Activated naive CD4-positive, alpha-beta T cell treated with anti-CD3 and anti-CD28 coated beads, Interleukin-2, amount 50 U/mL, for 72 hours (primary cell): ENCODE measurements at regions not wholly inside any gene's neighbourhood (a gene's known extent, or its start where the extent isn't known, plus 50 kb on each side); places are given as distances from the start of the nearest gene placed in this dataset.

Source experiments
- ATAC-seq, 2 donors: fragments of 150-1000 bp; cut with Tn5 transposase; 2 replicates each; pipeline ENCODE4 v1.10.0; 2021; ENCODE audit warnings: mild to moderate bottlenecking in 2 of 2, moderate library complexity in 2 of 2
- DNase-seq, 2 donors: peaks; one replicate each; pipeline ENCODE4 v3.0.0; 2021 to 2022; ENCODE audit warnings: low spot score in 2 of 2
- H3K27ac Mint-ChIP-seq, 2 donors: one replicate each; pipeline ENCODE4 v1.8.0; 2022; ENCODE audit warnings: mild to moderate bottlenecking in 2 of 2, mixed read lengths in 2 of 2
- H3K36me3 Mint-ChIP-seq, 2 donors: one replicate each; pipeline ENCODE4 v1.8.0; 2022; ENCODE audit warnings: mixed read lengths in 2 of 2
- H3K9me3 Mint-ChIP-seq, 2 donors: one replicate each; pipeline ENCODE4 v1.8.0; 2022; ENCODE audit warnings: mixed read lengths in 2 of 2

GRCh38 chr2:8569332-8569930, 112.4 kb upstream of the ID2 start:
- no peak overlapping the region for H3K27ac Mint-ChIP-seq
- DNase-seq (no peak), ATAC-seq (no peak)
- H3K36me3 Mint-ChIP-seq = no peaks in the 10 kb centered on the region
- H3K9me3 Mint-ChIP-seq = no peaks in the 10 kb centered on the region

DNA sequence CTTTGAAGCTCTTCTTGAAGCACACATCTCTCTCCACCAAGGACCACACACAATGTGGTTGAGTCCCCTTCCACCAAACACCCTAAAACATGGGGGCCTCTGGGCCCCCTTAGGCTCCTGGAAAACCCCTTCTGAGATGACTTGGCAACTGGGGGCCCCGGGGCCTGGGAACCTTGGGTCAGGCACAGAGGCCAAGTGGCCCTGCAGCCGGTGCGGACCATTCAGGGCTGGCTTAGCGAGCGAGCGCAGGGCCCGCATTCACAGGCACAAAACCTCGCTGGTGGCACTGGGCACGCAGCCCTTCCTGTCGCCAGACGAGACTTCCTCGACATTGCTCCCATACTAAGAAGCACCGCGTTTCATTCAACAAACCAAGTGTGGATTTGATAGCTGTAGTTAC, 111.2 kb upstream of the ID2 start:
- no peak overlapping the region for H3K27ac Mint-ChIP-seq
- no peak for ATAC-seq
- no peaks in the 10 kb centered on the region for H3K9me3 Mint-ChIP-seq
- H3K36me3 Mint-ChIP-seq = no peaks in the 10 kb centered on the region
- no peak for DNase-seq

DNA sequence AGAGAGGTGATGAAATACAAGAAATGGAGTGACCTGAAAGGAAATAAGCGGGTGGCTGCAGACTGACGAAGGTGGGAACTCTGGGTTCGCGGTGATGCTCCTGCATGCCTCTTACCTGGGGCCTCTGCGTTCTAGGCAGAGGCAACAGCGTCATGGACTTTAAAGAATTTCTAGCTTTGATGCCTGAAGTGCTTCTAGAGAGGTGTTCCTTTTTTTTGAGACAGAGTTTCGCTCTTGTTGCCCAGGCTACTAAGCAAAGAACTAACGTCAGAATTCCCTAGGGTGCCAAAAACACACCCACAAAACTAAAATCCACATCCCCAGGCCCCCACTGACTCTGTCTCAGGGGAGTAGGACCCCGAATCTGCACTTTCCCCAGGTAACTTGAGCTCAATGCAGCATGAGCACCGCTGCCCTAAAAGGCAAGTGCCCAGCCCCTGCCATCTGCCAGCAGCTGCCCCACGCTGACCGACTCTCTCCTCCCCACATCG, 110.5 kb upstream of the ID2 start:
- no peak overlapping the region for H3K27ac Mint-ChIP-seq
- no peaks in the 10 kb centered on the region for H3K36me3 Mint-ChIP-seq
- no peak for DNase-seq
- no peaks in the 10 kb centered on the region for H3K9me3 Mint-ChIP-seq
- ATAC-seq = no peak

DNA sequence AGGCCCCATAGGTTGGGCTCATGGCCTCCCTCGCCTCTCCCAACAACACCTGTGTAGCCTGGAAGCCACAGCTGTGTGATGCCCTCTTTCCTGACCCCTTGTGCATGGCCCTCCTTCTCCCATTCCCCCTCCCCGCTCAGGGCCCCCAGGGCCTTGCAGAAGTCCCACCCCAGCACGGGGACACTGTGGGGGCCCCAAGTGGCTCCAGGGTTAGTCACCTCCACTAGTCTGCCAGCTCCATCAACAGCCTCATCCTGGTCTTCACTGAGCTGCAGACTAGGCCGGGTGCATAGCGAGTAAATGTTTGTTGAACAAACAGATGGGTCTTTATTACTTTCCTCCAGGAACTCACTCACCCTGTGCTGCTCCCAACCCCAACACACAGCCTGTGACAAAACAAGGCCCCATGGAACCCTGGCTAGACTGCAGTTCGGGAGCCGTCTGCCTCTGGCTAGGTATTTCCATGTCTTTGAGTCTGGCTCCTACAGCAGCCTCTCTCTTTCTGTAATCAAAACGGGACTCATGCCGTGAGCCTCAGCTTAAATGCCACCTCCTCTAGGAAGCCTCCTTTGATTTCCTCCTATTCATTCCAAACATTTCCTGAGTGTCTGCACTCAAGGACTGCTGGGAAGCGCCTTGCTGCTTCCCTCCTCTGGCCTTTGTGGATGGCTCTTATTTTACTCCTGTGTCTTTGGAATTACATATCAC, 109.9 kb upstream of the ID2 start:
- H3K27ac Mint-ChIP-seq = no peak overlapping the region
- ATAC-seq (no peak), DNase-seq (no peak)
- H3K9me3 Mint-ChIP-seq = no peaks in the 10 kb centered on the region
- no peaks in the 10 kb centered on the region for H3K36me3 Mint-ChIP-seq

- no peaks in the 10 kb centered on the region for H3K9me3 Mint-ChIP-seq
- ATAC-seq = no peak
- no peaks in the 10 kb centered on the region for H3K36me3 Mint-ChIP-seq
- H3K27ac Mint-ChIP-seq = no peak overlapping the region
- DNase-seq = no peak
Measured at GRCh38 chr2:8572712-8573233, 109.1 kb upstream of the ID2 start.

DNA sequence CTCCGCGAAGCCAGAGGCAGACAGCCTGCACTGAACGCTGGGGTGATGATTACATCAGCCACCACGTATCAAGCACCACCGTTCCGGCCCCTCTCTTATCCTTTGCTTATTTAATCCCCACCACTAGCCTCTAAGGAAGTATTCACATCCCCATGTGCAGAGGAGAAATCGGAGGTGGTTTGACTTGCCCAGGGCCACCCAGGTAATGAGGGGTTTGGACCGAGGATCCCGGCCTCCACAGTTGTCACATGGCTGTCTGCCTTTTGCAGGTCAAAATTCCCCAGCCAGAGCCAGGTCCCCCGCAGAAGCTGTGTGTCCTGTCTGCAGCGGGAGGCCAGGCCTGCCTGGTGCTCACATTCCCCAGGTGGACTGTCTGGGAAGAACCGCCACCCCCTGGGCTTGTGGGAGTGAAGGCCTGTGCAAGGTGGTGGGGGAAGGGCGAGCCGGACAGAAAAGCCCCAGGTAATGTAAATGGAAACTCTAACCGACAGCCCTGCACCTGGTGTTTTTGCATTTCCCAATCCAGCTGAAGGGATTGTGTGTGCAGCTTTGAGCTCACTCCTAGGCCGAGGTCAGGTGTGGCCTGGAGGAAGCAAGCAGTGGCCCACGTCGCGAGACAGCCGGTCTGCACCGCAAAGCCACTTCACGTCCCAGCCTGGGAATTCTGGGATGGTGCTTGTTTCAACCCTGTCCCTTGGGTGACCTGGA, 108.5 kb upstream of the ID2 start:
- Mint-ChIP-seq H3K27ac (no peak overlapping the region), H3K9me3 (no peaks in the 10 kb centered on the region), H3K36me3 (no peaks in the 10 kb centered on the region)
- ATAC-seq (no peak), DNase-seq (no peak)

DNA sequence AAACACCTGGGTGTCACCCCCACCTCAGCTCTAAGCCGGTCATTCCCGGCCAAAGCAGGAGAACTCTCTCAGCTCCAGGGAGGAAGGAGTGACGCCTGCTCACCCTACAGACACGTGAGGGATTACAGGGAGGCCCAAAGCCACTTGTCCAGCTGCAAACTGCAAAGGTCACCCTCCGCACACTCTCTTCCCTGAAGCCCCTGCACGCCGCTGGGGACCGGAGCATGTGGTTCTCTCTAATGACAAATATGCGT, 108.0 kb upstream of the ID2 start:
- Mint-ChIP-seq H3K36me3 (no peaks in the 10 kb centered on the region), H3K27ac (no peak overlapping the region), H3K9me3 (no peaks in the 10 kb centered on the region)
- no peak for ATAC-seq
- DNase-seq = no peak

DNA sequence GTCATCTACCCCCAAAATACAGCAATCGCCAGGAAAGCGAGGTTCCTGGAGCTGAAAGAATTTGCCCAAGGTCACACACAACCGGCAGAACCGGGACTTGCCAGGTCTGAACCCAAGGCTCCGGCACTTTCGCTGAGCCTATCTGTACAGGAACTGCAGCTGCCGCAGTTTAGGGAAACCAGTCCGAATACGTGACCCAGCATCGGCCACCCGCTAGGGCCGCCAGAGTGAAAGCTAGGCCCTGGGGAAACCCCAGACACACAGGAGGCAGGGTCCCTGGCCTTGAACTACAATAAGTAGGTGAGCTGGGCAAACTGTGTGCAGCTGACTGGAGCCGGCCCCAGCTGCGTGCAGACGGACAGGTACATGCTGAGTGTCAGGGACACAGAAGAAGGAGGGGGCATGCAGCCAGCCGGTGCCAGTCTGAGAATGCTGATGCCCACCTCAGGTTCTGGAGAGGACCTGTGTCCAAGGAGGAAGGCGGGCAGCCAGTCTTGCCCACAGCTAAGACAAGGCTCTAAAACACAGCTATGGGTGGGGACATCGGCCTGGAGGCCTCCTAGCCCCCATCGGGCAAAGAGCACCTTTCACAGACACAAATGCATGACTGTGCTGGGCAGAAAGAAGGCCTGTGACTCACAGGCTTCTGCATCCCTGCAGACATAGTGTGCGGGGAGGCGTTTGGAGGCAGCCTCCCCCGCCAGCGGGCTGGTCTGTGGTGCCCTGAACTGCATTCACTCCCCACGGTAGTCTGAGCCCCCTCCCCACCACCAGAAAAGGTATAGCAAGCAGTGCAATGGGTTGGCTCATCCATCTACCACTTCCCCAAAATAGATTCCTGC, 107.4 kb upstream of the ID2 start:
- H3K36me3 Mint-ChIP-seq = no peaks in the 10 kb centered on the region
- no peaks in the 10 kb centered on the region for H3K9me3 Mint-ChIP-seq
- DNase-seq = no peak

DNA sequence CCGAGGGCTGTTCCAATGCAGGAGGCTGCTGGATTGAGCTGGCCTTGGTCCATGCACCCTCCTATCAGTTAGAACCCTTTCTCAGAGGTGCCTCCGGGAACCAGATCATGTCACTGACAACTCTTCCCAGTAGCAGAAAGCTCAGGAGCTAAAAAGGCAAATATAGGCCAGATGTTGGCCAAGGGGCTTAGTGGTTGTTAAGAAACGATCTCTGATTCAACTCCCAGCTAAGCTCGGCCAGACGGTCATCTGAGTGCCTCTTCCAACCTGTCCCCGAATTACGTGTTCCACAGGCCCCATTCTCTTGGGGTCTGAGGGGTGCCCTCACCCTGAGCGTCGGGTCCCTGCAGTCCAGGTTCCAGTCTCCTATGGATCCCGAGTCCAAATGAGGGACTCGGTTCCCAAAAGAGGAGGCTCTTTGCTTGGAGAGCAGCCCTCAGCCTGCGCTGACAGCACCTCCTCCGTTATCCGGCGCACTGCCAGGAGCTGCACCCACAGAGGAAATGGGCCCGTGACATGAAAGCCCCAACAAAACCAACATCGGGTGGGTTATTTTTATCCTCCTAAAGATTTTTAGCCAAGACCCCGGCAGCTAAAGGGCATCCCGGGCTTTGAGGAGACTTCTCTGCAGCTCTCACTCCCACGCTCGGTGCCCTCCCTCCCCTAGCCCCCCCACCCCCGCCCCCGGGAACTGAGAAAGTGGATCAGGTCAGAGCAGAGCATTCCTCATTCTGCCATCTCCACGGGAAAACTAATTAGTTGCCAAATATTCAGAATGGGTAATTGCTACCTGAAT, 106.6 kb upstream of the ID2 start:
- Mint-ChIP-seq H3K9me3 (no peaks in the 10 kb centered on the region), H3K36me3 (no peaks in the 10 kb centered on the region), H3K27ac (peak overlapping the region in 1 of 2 donors; percentile 78)
- ATAC-seq (peak; percentile 30 to 32), DNase-seq (peak in 1 of 2 donors; percentile 41)

More for the DNA sequence above, 107.4 kb upstream of the ID2 start:
- no peak for ATAC-seq
- H3K27ac Mint-ChIP-seq = peak overlapping the region in 1 of 2 donors; percentile 42

DNA sequence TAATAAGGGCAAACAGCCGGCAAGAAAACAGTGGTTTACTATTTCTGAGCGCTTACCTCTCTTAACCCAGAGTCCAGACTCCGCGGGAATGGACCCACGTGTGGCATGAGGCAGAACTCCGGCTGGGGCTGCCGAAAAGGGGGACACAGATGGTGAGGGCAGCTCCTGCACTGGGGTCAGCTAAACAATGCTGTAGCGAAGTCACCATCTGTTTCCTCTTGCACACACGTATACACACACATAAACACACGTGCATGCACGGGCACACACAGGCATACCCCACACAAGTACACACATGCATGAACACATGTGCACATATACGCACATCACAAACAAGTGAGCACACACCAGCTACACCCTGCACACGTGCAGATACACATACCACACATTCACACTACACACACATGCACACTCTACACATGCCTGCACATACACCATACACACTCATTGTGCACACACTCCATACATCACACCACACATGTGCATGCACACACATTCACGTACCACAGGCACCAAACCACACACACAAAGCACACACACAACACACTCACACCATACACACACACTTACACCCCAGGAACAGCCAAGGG, 105.9 kb upstream of the ID2 start:
- no peak for DNase-seq
- Mint-ChIP-seq H3K36me3 (no peaks in the 10 kb centered on the region), H3K27ac (peak overlapping the region in 1 of 2 donors; percentile 78), H3K9me3 (no peaks in the 10 kb centered on the region)
- ATAC-seq = no peak

GRCh38 chr2:8576525-8577167, 105.2 kb upstream of the ID2 start:
- DNase-seq (no peak), ATAC-seq (peak in 1 of 2 donors; percentile 79)
- no peaks in the 10 kb centered on the region for H3K9me3 Mint-ChIP-seq
- H3K27ac Mint-ChIP-seq = peak overlapping the region in 1 of 2 donors; percentile 78
- no peaks in the 10 kb centered on the region for H3K36me3 Mint-ChIP-seq

DNA sequence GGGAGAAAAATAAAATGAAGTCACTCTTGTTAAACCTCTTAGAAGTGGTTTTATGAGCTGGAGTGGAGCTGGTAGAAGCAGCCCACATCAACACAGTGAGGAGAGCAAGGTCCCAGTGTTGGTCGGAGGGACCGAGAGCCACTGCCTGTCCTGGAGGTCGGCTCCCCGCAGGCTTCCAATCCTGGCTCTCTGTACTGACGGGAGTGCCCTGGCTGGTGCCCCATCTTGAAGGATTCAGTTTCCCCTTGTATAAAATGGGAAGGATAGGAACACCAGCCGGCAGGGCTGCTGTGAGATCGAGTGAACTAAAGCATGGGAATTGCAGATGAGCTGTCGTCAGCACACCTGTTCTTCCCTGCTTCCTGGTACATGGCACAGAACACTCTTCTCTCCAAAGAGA, 104.3 kb upstream of the ID2 start:
- no peak for DNase-seq
- Mint-ChIP-seq H3K9me3 (no peaks in the 10 kb centered on the region), H3K36me3 (no peaks in the 10 kb centered on the region), H3K27ac (no peak overlapping the region)
- peak in 1 of 2 donors; percentile 24 for ATAC-seq

DNA sequence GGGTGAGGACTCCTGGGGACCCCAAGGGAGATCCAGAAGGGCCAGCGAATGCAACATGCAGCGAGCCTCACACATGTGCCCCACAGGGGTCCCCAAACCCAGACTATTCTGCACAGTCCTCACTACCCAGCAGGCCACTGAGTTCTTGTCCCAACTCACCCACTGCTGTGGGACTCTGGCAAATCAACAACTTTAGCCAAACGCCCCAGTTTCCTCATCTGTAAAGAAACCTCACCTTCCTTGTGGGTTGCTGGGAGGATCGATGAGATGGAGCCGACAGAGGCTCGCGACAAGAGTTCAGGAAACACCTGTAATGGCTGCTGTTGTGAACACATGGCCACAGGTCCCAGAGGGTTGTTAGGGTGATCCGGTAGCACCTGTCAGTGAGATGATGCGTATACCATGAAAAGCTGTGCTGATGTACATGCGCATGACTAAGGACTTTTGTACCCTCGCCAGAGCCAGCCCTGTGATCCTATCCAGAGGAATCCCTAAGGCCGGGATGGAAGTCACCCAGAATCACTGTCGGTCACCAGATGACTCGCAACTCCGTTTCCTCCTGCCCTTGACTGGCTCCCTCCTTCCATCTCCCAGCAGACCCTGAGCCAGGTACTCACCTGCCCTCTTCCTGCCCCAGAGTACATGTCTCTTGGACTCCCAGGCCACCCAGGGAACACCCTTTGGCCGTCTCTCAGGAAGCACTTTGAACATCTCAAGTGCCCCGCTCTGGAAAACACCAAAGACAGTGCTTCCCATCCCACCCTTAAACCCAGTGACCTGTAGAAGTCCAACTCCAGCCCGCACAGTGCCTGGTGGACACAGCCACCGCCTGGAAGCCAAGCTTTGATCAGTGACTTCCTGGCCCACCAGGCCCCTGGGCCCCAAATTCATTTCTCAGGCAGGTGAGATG, 103.3 kb upstream of the ID2 start:
- DNase-seq (no peak), ATAC-seq (no peak)
- Mint-ChIP-seq H3K9me3 (no peaks in the 10 kb centered on the region), H3K36me3 (no peaks in the 10 kb centered on the region), H3K27ac (no peak overlapping the region)

DNA sequence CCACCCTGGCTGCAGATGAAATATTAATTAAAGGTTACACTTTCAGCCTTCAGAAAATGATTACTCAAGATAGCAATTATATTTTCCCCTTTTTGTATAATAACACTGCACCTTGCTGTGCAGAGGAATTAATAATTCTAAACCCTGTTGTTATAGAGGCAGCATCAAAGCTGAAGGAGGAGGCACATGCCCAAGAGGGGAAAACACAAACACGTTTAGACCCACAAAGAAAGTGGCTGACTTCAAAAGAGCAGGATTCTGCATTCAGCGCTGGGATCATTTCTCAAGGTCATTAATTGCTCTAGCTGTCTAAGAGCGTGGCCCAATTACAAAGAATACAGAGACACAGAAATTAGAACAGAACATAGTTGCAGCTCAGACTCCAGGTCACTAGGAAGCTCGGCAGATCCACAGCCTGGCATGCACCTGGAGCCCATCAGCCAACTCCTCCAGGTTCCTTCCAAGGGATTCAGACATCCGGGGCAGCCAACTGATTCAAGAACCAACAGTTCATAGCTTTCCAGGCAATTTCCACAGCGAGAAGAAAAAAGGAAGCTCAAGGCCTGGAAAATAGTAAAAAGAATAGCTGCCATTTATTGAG, 102.3 kb upstream of the ID2 start:
- Mint-ChIP-seq H3K36me3 (no peaks in the 10 kb centered on the region), H3K9me3 (no peaks in the 10 kb centered on the region), H3K27ac (no peak overlapping the region)
- ATAC-seq (no peak), DNase-seq (no peak)
